ENCODE measurements at regions not wholly inside any gene's neighbourhood (a gene's known extent, or its start where the extent isn't known, plus 50 kb on each side); places are given as distances from the start of the nearest gene placed in this dataset.

DNA sequence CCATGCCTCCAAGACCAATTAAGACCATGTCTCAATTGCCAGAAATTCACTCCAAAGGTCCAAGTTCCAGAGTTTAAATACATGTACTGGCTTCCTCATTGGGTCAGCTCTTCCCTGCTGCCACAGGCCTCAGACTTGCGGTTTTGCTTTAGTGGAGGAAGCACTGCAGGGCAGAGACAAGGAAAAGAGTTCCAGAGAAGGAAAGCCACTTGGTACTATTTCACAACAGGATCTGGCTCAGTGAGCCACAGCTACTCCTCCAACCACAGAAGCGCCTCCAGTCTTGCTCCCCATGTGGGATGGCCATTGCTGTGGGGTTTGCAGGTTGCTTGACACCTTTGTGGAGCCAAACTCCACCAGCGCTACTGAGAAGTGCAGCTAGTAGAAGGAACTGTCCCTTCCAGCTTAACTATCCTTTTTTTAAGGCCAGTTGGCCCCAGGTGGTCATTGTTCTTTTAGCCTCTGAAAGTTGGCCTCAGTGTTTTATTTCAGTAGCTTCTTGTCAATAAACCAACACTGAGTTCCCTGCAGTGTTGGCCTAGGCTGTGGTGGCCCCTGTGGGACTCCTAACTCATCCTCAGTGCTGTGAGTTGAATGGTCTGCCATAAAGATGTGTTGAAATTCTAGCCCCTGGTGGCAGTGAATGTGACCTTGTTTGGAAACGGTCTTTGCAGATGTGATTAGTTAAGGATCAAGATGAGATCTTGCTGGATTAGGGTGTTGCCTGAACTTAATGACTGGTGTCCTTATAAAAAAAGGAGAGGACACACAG, 93.7 kb upstream of the DAP start:
- Histone ChIP-seq H3K4me3 (no peak overlapping the region), H3K27ac (no peak overlapping the region), H3K36me3 (ENCODE audit: low read depth, missing control alignments) (no peaks in the 10 kb centered on the region), H3K27me3 (no peaks in the 10 kb centered on the region), H3K4me1 (no peaks in the 10 kb centered on the region), H3K9me3 (no peaks in the 10 kb centered on the region)
- no peak for DNase-seq
- TF ChIP-seq POLR2A (IDR thresholded peaks at IDR 0.05) = no peak
- TF ChIP-seq, protein P1, sequence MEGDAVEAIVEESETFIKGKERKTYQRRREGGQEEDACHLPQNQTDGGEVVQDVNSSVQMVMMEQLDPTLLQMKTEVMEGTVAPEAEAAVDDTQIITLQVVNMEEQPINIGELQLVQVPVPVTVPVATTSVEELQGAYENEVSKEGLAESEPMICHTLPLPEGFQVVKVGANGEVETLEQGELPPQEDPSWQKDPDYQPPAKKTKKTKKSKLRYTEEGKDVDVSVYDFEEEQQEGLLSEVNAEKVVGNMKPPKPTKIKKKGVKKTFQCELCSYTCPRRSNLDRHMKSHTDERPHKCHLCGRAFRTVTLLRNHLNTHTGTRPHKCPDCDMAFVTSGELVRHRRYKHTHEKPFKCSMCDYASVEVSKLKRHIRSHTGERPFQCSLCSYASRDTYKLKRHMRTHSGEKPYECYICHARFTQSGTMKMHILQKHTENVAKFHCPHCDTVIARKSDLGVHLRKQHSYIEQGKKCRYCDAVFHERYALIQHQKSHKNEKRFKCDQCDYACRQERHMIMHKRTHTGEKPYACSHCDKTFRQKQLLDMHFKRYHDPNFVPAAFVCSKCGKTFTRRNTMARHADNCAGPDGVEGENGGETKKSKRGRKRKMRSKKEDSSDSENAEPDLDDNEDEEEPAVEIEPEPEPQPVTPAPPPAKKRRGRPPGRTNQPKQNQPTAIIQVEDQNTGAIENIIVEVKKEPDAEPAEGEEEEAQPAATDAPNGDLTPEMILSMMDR (IDR thresholded peaks at IDR 0.05) = no peak
- 75 to 79% methylated on average over 4 of the region's 4 CpGs for WGBS, 2 donors
- intact Hi-C loops (cut with DNase I; ENCODE audit: low total_unique reads) = no loop called here

DNA sequence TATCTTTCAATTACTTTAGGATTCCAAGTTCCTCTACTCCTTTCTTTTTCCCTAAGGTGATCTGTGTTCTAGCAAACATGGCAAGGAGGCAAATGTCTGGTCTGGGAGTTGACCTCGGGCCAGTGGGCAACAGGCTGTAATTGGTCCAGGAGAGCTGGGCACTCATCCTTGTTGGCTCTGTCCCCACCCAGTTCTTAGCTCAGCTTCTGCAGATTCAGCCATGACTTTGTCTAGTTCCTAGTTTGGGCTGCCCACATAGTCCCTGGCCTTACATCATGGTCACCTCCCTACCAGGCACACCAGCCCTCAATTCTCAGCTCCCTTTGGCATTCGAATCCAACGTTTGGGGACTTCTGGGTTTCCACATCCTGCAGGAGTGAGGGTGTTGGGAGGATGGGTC, 92.1 kb upstream of the DAP start:
- no peak overlapping the region for H3K4me3 ChIP-seq
- TF ChIP-seq, protein P1 (IDR thresholded peaks at IDR 0.05) = no peak
- no peak for TF ChIP-seq POLR2A (IDR thresholded peaks at IDR 0.05)
- no peak for DNase-seq
- 85% methylated on average over 3 of the region's 3 CpGs for WGBS, 2 donors
- H3K9me3 ChIP-seq = no peaks in the 10 kb centered on the region
- H3K27me3 ChIP-seq = no peaks in the 10 kb centered on the region
- no peaks in the 10 kb centered on the region for H3K36me3 ChIP-seq (ENCODE audit: low read depth, missing control alignments)
- no peak overlapping the region for H3K27ac ChIP-seq
- H3K4me1 ChIP-seq = no peaks in the 10 kb centered on the region
- intact Hi-C loops (cut with DNase I; ENCODE audit: low total_unique reads) = no loop called here

DNA sequence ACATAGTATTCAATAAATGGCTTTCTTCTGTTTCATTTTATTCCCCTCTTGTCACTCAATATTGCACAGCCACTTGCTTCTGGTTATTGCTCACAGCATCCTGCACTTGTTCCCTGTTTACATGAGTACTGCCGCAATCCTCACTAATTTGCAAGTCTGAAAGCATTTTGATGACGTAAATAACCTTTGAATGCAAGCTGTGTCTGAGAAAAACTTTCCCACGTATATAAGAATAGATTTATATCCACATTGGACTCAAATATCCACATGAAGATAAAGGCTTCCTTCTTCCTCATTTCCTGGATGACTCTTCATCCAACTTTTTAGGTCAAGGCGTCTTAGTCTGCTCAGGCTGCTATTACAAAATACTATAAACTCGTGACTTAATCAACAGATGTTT, 88.2 kb upstream of the DAP start:
- H3K4me1 ChIP-seq = no peaks in the 10 kb centered on the region
- no peaks in the 10 kb centered on the region for H3K9me3 ChIP-seq
- no peaks in the 10 kb centered on the region for H3K27me3 ChIP-seq
- no peaks in the 10 kb centered on the region for H3K36me3 ChIP-seq (ENCODE audit: low read depth, missing control alignments)
- intact Hi-C loops (cut with DNase I; ENCODE audit: low total_unique reads) = no loop called here
- 77 to 80% methylated on average over 5 of the region's 5 CpGs for WGBS, 2 donors
- H3K27ac ChIP-seq = no peak overlapping the region
- H3K4me3 ChIP-seq = no peak overlapping the region
- no peak for TF ChIP-seq POLR2A (IDR thresholded peaks at IDR 0.05)
- TF ChIP-seq, protein P1 (IDR thresholded peaks at IDR 0.05) = no peak
- DNase-seq = no peak

DNA sequence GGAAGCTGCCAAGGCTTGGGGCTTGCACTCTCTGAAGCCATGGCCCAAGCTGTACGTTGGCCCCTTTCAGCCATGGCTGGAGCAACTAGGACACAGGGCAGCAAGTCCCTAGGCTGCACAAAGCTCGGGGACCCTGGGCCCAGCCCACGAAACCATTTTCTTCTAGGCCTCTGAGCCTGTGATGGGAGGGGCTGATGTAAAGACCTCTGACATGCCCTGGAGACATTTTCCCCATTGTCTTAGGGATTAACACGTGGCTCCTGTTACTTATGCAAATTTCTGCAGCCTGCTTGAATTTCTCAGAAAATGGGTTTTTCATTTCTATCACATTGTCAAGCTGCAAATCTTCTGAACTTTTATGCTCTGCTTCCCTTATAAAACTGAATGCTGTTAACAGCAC, 83.0 kb upstream of the DAP start:
- intact Hi-C loops (cut with DNase I; ENCODE audit: low total_unique reads) = no loop called here
- H3K27ac ChIP-seq = no peak overlapping the region
- H3K27me3 ChIP-seq = no peaks in the 10 kb centered on the region
- no peaks in the 10 kb centered on the region for H3K4me1 ChIP-seq
- 76 to 95% methylated on average over 3 to 4 of the region's 4 CpGs for WGBS, 2 donors
- H3K4me3 ChIP-seq = no peak overlapping the region
- H3K36me3 ChIP-seq (ENCODE audit: low read depth, missing control alignments) = no peaks in the 10 kb centered on the region
- no peaks in the 10 kb centered on the region for H3K9me3 ChIP-seq
- no peak for DNase-seq
- TF ChIP-seq, protein P1 (IDR thresholded peaks at IDR 0.05) = no peak
- no peak for TF ChIP-seq POLR2A (IDR thresholded peaks at IDR 0.05)

DNA sequence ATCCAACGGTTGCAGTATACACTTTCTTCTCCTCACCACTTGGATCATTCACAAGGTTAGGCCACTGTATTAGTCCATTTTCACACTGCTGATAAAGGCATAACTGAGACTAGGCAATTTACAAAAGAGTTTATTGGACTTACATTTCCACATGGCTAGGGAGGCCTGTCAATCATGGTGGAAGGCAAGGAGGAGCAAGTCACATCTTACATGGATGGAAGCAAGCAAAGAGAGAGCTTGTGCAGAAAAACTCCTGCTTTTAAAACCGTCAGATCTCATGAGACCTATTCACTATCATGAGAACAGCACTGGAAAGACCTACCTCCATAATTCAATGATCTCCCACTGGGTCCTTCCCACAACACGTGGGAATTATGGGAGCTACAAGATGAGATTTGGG, 81.8 kb upstream of the DAP start:
- no peak for DNase-seq
- Histone ChIP-seq H3K4me3 (no peak overlapping the region), H3K9me3 (no peaks in the 10 kb centered on the region), H3K36me3 (ENCODE audit: low read depth, missing control alignments) (no peaks in the 10 kb centered on the region), H3K4me1 (no peaks in the 10 kb centered on the region), H3K27me3 (no peaks in the 10 kb centered on the region), H3K27ac (no peak overlapping the region)
- WGBS, 2 donors = 79 to 90% methylated on average over 3 of the region's 3 CpGs
- intact Hi-C loops (cut with DNase I; ENCODE audit: low total_unique reads) = no loop called here
- TF ChIP-seq, protein P1 (IDR thresholded peaks at IDR 0.05) = no peak
- TF ChIP-seq POLR2A (IDR thresholded peaks at IDR 0.05) = no peak
